Left ventricle myocardium superior (tissue), 1 donor: ENCODE measurements at regions not wholly inside any gene's neighbourhood (a gene's known extent, or its start where the extent isn't known, plus 50 kb on each side); places are given as distances from the start of the nearest gene placed in this dataset.
A peak's percentile ranks its signal among the peaks of the same experiment; 100 is the strongest.

Experiments
- ATAC-seq: fragments of 200-7000 bp; cut with Tn5 transposase; one replicate; pipeline ENCODE4 v1.9.1; 2020; ENCODE audit warnings: mild to moderate bottlenecking, moderate library complexity
- DNase-seq: peaks from one replicate; pipeline ENCODE4 v3.0.0-alpha.2; 2020
- intact Hi-C: fragments of 100-400 bp; cut with micrococcal nuclease; formaldehyde crosslinking; loops from one replicate; pipeline ENCODE4 v1.11.0; 2022
- donor health status: DM: no; HTN: yes; CAD: no; lungs with severe emphysema.

GRCh38 chr5:1748271-1748670 is 51.4 kb downstream of the MRPL36 start:
- DNase-seq, result no peak

GRCh38 chr5:1747803-1748085 is 51.9 kb downstream of the MRPL36 start:
- no peak for DNase-seq
- intact Hi-C loops, result no loop called here
- ATAC-seq, result no peak

More at GRCh38 chr5:1748271-1748670, 51.4 kb downstream of the MRPL36 start:
- ATAC-seq, result no peak
- intact Hi-C loops, result no loop called here

GRCh38 chr5:1747079-1747802 is 52.4 kb downstream of the MRPL36 start:
- DNase-seq, result no peak
- ATAC-seq, result no peak
- intact Hi-C loops, result no loop called here

- ATAC-seq (no peak), DNase-seq (no peak)
- intact Hi-C loops, result no loop called here
Observed at GRCh38 chr5:1746371-1747078, 53.1 kb downstream of the MRPL36 start.

- ATAC-seq, result no peak
- intact Hi-C loops, result no loop called here
- DNase-seq, result no peak
Observed at GRCh38 chr5:1745796-1746370, 53.8 kb downstream of the MRPL36 start.

- DNase-seq (no peak), ATAC-seq (no peak)
- intact Hi-C loops, result no loop called here
Observed at GRCh38 chr5:1745123-1745795, 54.4 kb downstream of the MRPL36 start.

GRCh38 chr5:1744393-1745122 is 55.1 kb downstream of the MRPL36 start:
- DNase-seq, result no peak
- intact Hi-C loops, result no loop called here
- ATAC-seq, result no peak

DNA sequence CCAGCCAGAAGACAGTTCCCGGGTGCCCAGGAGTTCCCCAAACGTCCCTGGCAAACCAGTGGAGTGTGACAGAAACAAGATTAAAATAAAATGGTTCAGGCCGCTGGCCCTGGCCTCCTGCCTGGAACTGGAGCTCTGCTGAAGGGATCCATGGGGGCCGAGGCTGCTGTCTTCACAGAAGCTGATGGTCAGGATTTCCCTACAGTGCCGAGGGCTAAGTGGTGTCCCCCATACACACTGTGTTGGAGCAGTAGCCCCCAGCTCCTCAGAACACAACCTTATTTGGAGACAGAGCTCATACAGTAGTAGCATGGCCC is 55.9 kb downstream of the MRPL36 start:
- intact Hi-C loops, result no loop called here
- ATAC-seq, result peak; percentile 47
- no peak for DNase-seq

- DNase-seq (no peak), ATAC-seq (no peak)
- intact Hi-C loops, result no loop called here
Observed at GRCh38 chr5:1743061-1743768, 56.4 kb downstream of the MRPL36 start.

DNA sequence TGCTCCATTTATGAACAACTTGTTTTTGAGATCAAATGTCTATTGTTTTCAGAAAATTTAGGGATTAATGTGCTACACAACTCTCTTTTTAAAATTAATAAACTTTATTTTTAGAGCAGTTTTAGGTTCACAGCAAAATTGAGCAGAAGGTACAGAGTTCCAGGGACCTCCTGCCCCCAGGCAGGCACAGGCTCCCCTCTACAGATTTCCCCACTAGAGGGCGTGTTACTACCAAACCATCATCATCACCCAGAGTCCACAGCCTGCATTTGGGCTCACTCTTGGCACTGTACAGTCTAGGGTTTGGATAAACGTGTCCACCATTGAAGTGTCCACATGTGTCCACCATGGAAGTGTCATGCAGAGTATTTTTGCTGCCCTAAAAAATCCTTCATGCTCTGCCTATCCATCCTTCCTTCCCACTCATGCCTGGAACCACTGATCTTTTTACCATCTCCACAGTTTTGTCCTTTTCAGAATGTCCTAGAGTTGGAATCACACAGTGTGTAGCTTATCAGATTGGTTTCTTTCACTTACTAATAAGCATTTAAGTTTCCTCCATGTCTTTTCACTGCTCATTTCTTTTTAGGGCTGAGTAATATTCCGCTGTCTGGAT is 61.7 kb downstream of the MRPL36 start:
- peak; percentile 34 for ATAC-seq
- intact Hi-C loops, result no loop called here

GRCh38 chr5:1736889-1737711 is 62.5 kb downstream of the MRPL36 start:
- no peak for DNase-seq
- ATAC-seq, result no peak
- intact Hi-C loops, result no loop called here

More for the DNA sequence above, 61.7 kb downstream of the MRPL36 start:
- DNase-seq, result no peak

- intact Hi-C loops, result no loop called here
- ATAC-seq (no peak), DNase-seq (no peak)
Observed at GRCh38 chr5:1736065-1736464, 63.6 kb downstream of the MRPL36 start.

GRCh38 chr5:1735320-1735970 is 64.2 kb downstream of the MRPL36 start:
- intact Hi-C loops, result no loop called here
- ATAC-seq, result no peak
- DNase-seq, result no peak

DNA sequence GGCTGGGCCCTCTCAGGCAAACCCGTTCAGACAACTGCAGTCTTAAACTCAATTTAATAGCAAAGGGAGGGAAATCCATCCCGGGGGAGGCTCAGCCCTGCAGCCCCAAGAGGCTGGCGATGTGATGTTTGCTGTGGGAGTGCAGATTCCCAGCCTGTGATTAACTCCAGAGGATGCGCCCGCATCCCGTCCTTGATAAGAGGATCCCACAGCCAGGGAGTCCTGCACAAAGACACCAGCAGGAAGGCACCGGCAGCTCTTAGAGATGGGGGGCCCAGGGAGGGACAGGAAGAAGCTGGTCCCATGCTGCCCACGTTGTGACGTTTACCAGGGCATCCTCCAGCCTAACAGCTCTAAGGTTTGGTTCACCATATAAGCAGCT is 64.7 kb downstream of the MRPL36 start:
- ATAC-seq (no peak), DNase-seq (no peak)
- intact Hi-C loops, result no loop called here

DNA sequence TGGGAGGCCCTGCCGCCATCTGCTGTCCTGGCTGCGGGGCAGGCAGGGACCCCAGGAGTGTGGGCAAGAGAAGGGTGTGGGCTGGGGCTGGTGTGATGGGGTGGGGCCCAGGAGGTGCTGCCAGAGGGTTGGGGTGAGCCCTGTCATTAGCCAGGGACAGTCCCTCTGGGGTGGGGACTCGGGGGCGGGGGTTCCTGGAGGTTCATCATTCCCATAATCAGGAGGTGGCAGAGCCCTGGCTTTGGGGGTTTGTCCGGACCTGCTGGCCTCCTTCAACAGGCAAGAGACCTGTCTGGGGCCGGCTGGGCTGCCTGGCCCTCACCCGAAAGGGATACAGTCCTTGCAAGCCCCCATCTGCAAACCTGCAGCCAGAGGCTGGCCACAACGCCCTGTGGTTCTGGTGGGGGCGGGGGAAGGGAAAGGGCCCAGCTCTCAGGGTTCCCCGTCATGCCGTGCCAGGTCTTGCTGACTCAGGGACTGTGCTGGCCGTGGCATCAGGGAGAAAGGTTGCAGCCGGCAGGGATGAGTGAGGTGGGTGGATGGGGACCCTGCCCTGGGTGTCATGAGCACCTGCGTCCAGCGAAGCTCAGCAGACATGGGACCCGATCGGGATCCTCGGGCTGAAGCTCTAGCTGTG is 65.2 kb downstream of the MRPL36 start:
- ATAC-seq (no peak), DNase-seq (no peak)
- intact Hi-C loops, result no loop called here

GRCh38 chr5:1733369-1733768 is 66.3 kb downstream of the MRPL36 start:
- ATAC-seq (no peak), DNase-seq (no peak)
- intact Hi-C loops, result no loop called here

GRCh38 chr5:1732945-1733344 is 66.7 kb downstream of the MRPL36 start:
- intact Hi-C loops, result no loop called here
- ATAC-seq (no peak), DNase-seq (no peak)
